ENCODE measurements at regions not wholly inside any gene's neighbourhood (a gene's known extent, or its start where the extent isn't known, plus 50 kb on each side); places are given as distances from the start of the nearest gene placed in this dataset.
A peak's percentile ranks its signal among the peaks of the same experiment; 100 is the strongest.

- H2AFZ ChIP-seq (ENCODE audit: low read length), result 0 out of 2 replicates have a peak overlapping the region, but pooled peaks have one; percentile 29
- H3K36me3 ChIP-seq (ENCODE audit: insufficient read depth, low read length), result no peaks in the 10 kb centered on the region
- no TSS peak for BruUV-seq (replicated peaks)
- no peak overlapping the region for H3K27ac ChIP-seq (ENCODE audit: low read depth, low read length, poor library complexity, severe bottlenecking)
- H3K4me2 ChIP-seq (ENCODE audit: low read length), result no peak overlapping the region
- H3K4me3 ChIP-seq (ENCODE audit: low read depth, low read length, poor library complexity, severe bottlenecking), result no peak overlapping the region
- ChIA-PET CTCF (ENCODE audit: unreplicated experiment) (no interaction called here), POLR2A (interaction anchor here (1.0 to 1.5 kb wide), 2 partner anchors 8 to 46 kb away, joined by 3 to 5 read pairs; no protein-coding TSS in a partner anchor)
- no peaks in the 10 kb centered on the region for H4K20me1 ChIP-seq (ENCODE audit: insufficient read depth, low read length)
- no peaks in the 10 kb centered on the region for H3K79me2 ChIP-seq (ENCODE audit: insufficient read depth, low read depth, low read length)
- H3K9me2 ChIP-seq (ENCODE audit: insufficient read depth, low read length), result no peaks in the 10 kb centered on the region
- H3K9me3 ChIP-seq (ENCODE audit: low read length), result no peaks in the 10 kb centered on the region
- no peak for DNase-seq (ENCODE audit: low spot score)
- peaks cover 19% of the 10 kb centered on the region for H3K4me1 ChIP-seq (ENCODE audit: insufficient read depth, low read length, poor library complexity, severe bottlenecking)
- intact Hi-C loops (cut with micrococcal nuclease; ENCODE audit: unreplicated experiment), result no loop called here
- TF ChIP-seq, protein P1, sequence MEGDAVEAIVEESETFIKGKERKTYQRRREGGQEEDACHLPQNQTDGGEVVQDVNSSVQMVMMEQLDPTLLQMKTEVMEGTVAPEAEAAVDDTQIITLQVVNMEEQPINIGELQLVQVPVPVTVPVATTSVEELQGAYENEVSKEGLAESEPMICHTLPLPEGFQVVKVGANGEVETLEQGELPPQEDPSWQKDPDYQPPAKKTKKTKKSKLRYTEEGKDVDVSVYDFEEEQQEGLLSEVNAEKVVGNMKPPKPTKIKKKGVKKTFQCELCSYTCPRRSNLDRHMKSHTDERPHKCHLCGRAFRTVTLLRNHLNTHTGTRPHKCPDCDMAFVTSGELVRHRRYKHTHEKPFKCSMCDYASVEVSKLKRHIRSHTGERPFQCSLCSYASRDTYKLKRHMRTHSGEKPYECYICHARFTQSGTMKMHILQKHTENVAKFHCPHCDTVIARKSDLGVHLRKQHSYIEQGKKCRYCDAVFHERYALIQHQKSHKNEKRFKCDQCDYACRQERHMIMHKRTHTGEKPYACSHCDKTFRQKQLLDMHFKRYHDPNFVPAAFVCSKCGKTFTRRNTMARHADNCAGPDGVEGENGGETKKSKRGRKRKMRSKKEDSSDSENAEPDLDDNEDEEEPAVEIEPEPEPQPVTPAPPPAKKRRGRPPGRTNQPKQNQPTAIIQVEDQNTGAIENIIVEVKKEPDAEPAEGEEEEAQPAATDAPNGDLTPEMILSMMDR (conservative IDR thresholded peaks at IDR 0.05; ENCODE audit: low read length), result no peak
- TF ChIP-seq EZH2phosphoT487 (IDR thresholded peaks at IDR 0.05; ENCODE audit: borderline replicate concordance, low read depth, low read length), result no peak
Measured at GRCh38 chr2:234300391-234300925, 196.4 kb downstream of the ARL4C start.

DNA sequence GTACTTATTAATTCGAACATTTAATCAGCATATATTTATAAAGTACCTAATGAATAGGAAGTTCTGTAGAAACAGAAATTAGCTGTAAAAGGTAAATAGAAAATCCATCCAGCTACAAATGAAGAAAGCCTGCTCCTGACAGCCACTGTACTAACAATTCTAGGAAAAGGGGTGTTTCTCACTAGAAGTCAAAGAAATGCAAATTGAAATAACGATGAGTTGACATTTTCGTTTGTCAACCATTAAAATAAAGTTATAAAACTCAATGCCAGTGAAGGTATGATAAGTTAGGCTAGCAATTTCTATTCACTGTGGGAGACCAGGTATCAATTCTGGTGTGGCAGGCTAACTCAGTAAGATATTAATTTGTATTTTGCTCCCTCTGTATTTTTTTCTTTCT is 198.0 kb downstream of the ARL4C start:
- intact Hi-C loops (cut with micrococcal nuclease; ENCODE audit: unreplicated experiment), result no loop called here
- POLR2A ChIA-PET, result interaction anchor here (1.0 to 1.5 kb wide), 2 partner anchors 10 to 63 kb away, joined by 5 to 7 read pairs; no protein-coding TSS in a partner anchor
- no peak overlapping the region for H3K27ac ChIP-seq (ENCODE audit: low read depth, low read length, poor library complexity, severe bottlenecking)

More for the DNA sequence above, 198.0 kb downstream of the ARL4C start:
- Histone ChIP-seq H3K9me2 (ENCODE audit: insufficient read depth, low read length) (no peaks in the 10 kb centered on the region), H3K79me2 (ENCODE audit: insufficient read depth, low read depth, low read length) (no peaks in the 10 kb centered on the region), H3K36me3 (ENCODE audit: insufficient read depth, low read length) (no peaks in the 10 kb centered on the region), H3K4me1 (ENCODE audit: insufficient read depth, low read length, poor library complexity, severe bottlenecking) (peaks cover 34% of the 10 kb centered on the region), H4K20me1 (ENCODE audit: insufficient read depth, low read length) (no peaks in the 10 kb centered on the region), H3K9me3 (ENCODE audit: low read length) (no peaks in the 10 kb centered on the region), H2AFZ (ENCODE audit: low read length) (no peak overlapping the region; the same call in 1 of the 2 replicates), H3K4me3 (ENCODE audit: low read depth, low read length, poor library complexity, severe bottlenecking) (no peak overlapping the region), H3K4me2 (ENCODE audit: low read length) (no peak overlapping the region)
- CTCF ChIA-PET (ENCODE audit: unreplicated experiment), result interaction anchor here (0.7 kb wide), 1 partner anchor 473 kb away, joined by 4 read pairs; no protein-coding TSS in a partner anchor
- TF ChIP-seq EZH2phosphoT487 (IDR thresholded peaks at IDR 0.05; ENCODE audit: borderline replicate concordance, low read depth, low read length), result no peak
- TF ChIP-seq, protein P1 (conservative IDR thresholded peaks at IDR 0.05; ENCODE audit: low read length), result no peak
- BruUV-seq (replicated peaks), result no TSS peak
- DNase-seq (ENCODE audit: low spot score), result no peak
